ENCODE measurements at regions not wholly inside any gene's neighbourhood (a gene's known extent, or its start where the extent isn't known, plus 50 kb on each side); places are given as distances from the start of the nearest gene placed in this dataset.

DNA sequence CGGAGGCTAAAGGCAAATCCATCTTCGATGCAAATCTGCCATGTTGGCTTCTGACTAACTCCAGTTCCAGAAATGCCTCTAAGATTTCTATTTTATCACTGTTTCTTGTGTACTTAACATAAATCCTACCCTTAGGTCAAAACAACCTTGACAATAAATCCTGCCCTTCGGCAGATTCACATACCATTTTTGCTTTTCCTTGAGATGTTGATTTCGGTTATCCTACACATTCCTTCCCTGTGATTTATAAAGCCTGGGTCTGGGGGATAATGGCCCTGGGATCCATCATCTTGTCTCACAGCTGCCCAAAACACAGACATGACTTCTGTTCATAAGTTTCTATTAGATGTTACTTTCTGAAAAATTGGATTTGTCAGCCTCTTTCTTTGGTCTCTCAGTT, 231.7 kb upstream of the CARD18 start:
- peak overlapping the region; percentile 29; the same call in 1 of the 2 replicates for H2AFZ ChIP-seq
- H3K27ac ChIP-seq, result no peak overlapping the region
- H3K4me2 ChIP-seq, result no peak overlapping the region
- no TSS peak for BruUV-seq (replicated peaks)
- no peaks in the 10 kb centered on the region for H3K9me2 ChIP-seq (ENCODE audit: insufficient read depth)
- intact Hi-C loops (cut with micrococcal nuclease; ENCODE audit: unreplicated experiment), result no loop called here
- no peaks in the 10 kb centered on the region for H3K79me2 ChIP-seq (ENCODE audit: low read depth)
- TF ChIP-seq, protein P1, sequence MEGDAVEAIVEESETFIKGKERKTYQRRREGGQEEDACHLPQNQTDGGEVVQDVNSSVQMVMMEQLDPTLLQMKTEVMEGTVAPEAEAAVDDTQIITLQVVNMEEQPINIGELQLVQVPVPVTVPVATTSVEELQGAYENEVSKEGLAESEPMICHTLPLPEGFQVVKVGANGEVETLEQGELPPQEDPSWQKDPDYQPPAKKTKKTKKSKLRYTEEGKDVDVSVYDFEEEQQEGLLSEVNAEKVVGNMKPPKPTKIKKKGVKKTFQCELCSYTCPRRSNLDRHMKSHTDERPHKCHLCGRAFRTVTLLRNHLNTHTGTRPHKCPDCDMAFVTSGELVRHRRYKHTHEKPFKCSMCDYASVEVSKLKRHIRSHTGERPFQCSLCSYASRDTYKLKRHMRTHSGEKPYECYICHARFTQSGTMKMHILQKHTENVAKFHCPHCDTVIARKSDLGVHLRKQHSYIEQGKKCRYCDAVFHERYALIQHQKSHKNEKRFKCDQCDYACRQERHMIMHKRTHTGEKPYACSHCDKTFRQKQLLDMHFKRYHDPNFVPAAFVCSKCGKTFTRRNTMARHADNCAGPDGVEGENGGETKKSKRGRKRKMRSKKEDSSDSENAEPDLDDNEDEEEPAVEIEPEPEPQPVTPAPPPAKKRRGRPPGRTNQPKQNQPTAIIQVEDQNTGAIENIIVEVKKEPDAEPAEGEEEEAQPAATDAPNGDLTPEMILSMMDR (conservative IDR thresholded peaks at IDR 0.05), result no peak
- TF ChIP-seq EZH2 (IDR thresholded peaks at IDR 0.05; ENCODE audit: low read depth), result no peak
- H3K36me3 ChIP-seq (ENCODE audit: low read depth), result no peaks in the 10 kb centered on the region
- ChIA-PET CTCF (no interaction called here), POLR2A (ENCODE audit: unreplicated experiment) (no interaction called here)
- H3K9me3 ChIP-seq (ENCODE audit: insufficient read depth, low read depth), result peaks cover 15% of the 10 kb centered on the region; the same call in 1 of the 2 replicates
- no peak for DNase-seq
- H3K27me3 ChIP-seq (ENCODE audit: insufficient read depth, low read depth), result no peaks in the 10 kb centered on the region
- peaks cover 32% of the 10 kb centered on the region for H3K4me1 ChIP-seq (replicated peaks; ENCODE audit: insufficient read depth)
- H3F3A ChIP-seq (ENCODE audit: insufficient read depth, low read depth), result peaks cover 9% of the 10 kb centered on the region
- H3K4me3 ChIP-seq, result no peak overlapping the region
- H4K20me1 ChIP-seq (ENCODE audit: insufficient read depth), result no peaks in the 10 kb centered on the region

DNA sequence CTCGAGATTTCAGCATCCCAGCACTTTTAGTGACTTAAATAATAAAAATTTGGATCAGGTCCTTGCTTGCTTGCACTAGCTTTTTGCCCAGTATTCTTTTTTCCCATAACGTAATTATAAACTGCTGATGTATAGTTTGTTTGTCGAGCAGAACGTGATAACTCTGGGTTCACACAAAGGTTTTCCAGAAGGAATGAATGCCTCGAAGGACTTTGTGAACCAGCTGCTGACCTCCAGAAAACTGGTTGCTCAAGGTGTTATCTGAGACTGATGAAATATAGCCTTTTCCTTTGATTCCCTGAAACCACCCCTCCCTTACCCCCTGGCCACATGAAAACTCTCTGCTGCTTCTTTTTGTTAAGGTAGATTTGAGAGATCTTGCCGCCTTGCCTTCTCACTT, 229.1 kb upstream of the CARD18 start:
- intact Hi-C loops (cut with micrococcal nuclease; ENCODE audit: unreplicated experiment), result no loop called here
- Histone ChIP-seq H3K4me1 (replicated peaks; ENCODE audit: insufficient read depth) (peaks cover 32% of the 10 kb centered on the region), H3K4me2 (peak overlapping the region; percentile 23; the same call in 1 of the 2 replicates), H3K27ac (peak overlapping the region; percentile 62), H3K27me3 (ENCODE audit: insufficient read depth, low read depth) (no peaks in the 10 kb centered on the region), H3K36me3 (ENCODE audit: low read depth) (no peaks in the 10 kb centered on the region), H4K20me1 (ENCODE audit: insufficient read depth) (no peaks in the 10 kb centered on the region), H3K9me2 (ENCODE audit: insufficient read depth) (no peaks in the 10 kb centered on the region), H3K79me2 (ENCODE audit: low read depth) (no peaks in the 10 kb centered on the region), H3F3A (ENCODE audit: insufficient read depth, low read depth) (peaks cover 9% of the 10 kb centered on the region), H3K4me3 (no peak overlapping the region), H2AFZ (0 out of 2 replicates have a peak overlapping the region, but pooled peaks have one; percentile 2), H3K9me3 (ENCODE audit: insufficient read depth, low read depth) (no peaks in the 10 kb centered on the region)
- no TSS peak for BruUV-seq (replicated peaks)
- ChIA-PET POLR2A (ENCODE audit: unreplicated experiment) (interaction anchor here (0.6 kb wide), 1 partner anchor 138 kb away, joined by 3 read pairs; no protein-coding TSS in a partner anchor), CTCF (no interaction called here)
- peak; percentile 19 to 74 for DNase-seq
- TF ChIP-seq EZH2 (IDR thresholded peaks at IDR 0.05; ENCODE audit: low read depth), result no peak
- TF ChIP-seq, protein P1 (conservative IDR thresholded peaks at IDR 0.05), result no peak

DNA sequence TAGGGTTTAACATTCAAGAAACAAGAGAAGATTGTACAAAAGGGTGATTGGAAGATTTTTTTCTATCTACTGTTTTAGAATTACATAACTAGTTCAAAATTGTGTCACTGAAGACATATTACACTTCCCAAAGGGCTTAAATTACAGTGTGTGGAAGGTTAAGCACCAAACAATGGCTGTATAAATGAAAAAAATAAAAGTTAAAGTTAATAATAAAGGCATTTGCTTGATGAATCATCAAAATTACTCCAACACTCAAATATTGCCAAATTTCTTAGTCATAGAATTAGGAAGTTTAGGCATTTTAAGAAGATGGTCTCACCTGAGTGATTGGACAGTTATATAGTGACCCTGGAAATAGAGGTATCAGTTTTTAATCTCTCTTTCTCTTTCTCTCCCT, 227.6 kb upstream of the CARD18 start:
- H3K9me2 ChIP-seq (ENCODE audit: insufficient read depth), result no peaks in the 10 kb centered on the region
- peak overlapping the region; percentile 7; the same call in 1 of the 2 replicates for H3K4me2 ChIP-seq
- no peaks in the 10 kb centered on the region for H3K27me3 ChIP-seq (ENCODE audit: insufficient read depth, low read depth)
- H3K27ac ChIP-seq, result peak overlapping the region; percentile 32
- H4K20me1 ChIP-seq (ENCODE audit: insufficient read depth), result no peaks in the 10 kb centered on the region
- no peaks in the 10 kb centered on the region for H3K36me3 ChIP-seq (ENCODE audit: low read depth)
- ChIA-PET POLR2A (ENCODE audit: unreplicated experiment) (no interaction called here), CTCF (no interaction called here)
- peak in 1 of 2 experiments; percentile 61 for DNase-seq
- H3K4me3 ChIP-seq, result no peak overlapping the region
- TF ChIP-seq EZH2 (IDR thresholded peaks at IDR 0.05; ENCODE audit: low read depth), result no peak
- TF ChIP-seq, protein P1 (conservative IDR thresholded peaks at IDR 0.05), result no peak
- peaks cover 32% of the 10 kb centered on the region for H3K4me1 ChIP-seq (replicated peaks; ENCODE audit: insufficient read depth)
- H3K9me3 ChIP-seq (ENCODE audit: insufficient read depth, low read depth), result no peaks in the 10 kb centered on the region
- BruUV-seq (replicated peaks), result no TSS peak
- intact Hi-C loops (cut with micrococcal nuclease; ENCODE audit: unreplicated experiment), result no loop called here
- H2AFZ ChIP-seq, result 0 out of 2 replicates have a peak overlapping the region, but pooled peaks have one; percentile 23
- peaks cover 9% of the 10 kb centered on the region for H3F3A ChIP-seq (ENCODE audit: insufficient read depth, low read depth)
- H3K79me2 ChIP-seq (ENCODE audit: low read depth), result no peaks in the 10 kb centered on the region

Data from PC-9 (cell line).